Uterus (tissue), 2 donors: ENCODE measurements at regions not wholly inside any gene's neighbourhood (a gene's known extent, or its start where the extent isn't known, plus 50 kb on each side); places are given as distances from the start of the nearest gene placed in this dataset.

ENCODE experiments used
- POLR2A ChIP-seq, 2 donors: fragments of 450-650 bp; IDR thresholded peaks; one replicate each; pipeline ENCODE4 v1.6.1; 2016; ENCODE audit warnings: antibody characterized with exemption in 2 of 2, mild to moderate bottlenecking in 1 of 2, moderate library complexity in 1 of 2
- TF ChIP-seq, protein P1 (sequence below), 4 experiments: fragments of 200-600 bp in 2 of 4; fragments of 450-650 bp in 2 of 4; sonication (generic) in 2 of 4; IDR thresholded peaks; one replicate each; pipeline ENCODE4 v1.5.1; 2016 to 2019; ENCODE audit warnings: antibody characterized with exemption in 4 of 4, mild to moderate bottlenecking in 2 of 4, moderate library complexity in 1 of 4

- TF ChIP-seq, protein P1, sequence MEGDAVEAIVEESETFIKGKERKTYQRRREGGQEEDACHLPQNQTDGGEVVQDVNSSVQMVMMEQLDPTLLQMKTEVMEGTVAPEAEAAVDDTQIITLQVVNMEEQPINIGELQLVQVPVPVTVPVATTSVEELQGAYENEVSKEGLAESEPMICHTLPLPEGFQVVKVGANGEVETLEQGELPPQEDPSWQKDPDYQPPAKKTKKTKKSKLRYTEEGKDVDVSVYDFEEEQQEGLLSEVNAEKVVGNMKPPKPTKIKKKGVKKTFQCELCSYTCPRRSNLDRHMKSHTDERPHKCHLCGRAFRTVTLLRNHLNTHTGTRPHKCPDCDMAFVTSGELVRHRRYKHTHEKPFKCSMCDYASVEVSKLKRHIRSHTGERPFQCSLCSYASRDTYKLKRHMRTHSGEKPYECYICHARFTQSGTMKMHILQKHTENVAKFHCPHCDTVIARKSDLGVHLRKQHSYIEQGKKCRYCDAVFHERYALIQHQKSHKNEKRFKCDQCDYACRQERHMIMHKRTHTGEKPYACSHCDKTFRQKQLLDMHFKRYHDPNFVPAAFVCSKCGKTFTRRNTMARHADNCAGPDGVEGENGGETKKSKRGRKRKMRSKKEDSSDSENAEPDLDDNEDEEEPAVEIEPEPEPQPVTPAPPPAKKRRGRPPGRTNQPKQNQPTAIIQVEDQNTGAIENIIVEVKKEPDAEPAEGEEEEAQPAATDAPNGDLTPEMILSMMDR (IDR thresholded peaks at IDR 0.05), result no peak
- TF ChIP-seq POLR2A (IDR thresholded peaks at IDR 0.05), result no peak
Measured at GRCh38 chr3:9311228-9311627, 51.6 kb upstream of the THUMPD3 start.
